Lower lobe of right lung (tissue), 2 donors: ENCODE measurements at regions not wholly inside any gene's neighbourhood (a gene's known extent, or its start where the extent isn't known, plus 50 kb on each side); places are given as distances from the start of the nearest gene placed in this dataset.

Source experiments
- ATAC-seq, 2 donors: fragments of 200-7000 bp; cut with Tn5 transposase; one replicate each; pipeline ENCODE4 v1.9.1; 2020 to 2022; ENCODE audit warnings: mild to moderate bottlenecking in 2 of 2, moderate library complexity in 2 of 2
- DNase-seq: peaks from one replicate; pipeline ENCODE4 v3.0.0-alpha.2; 2020
- H3K27ac ChIP-seq: fragments of 200-600 bp; one replicate; pipeline ENCODE4 v1.8.0; 2022
- H3K27me3 ChIP-seq: fragments of 200-600 bp; one replicate; pipeline ENCODE4 v1.8.0; 2022; ENCODE audit warnings: low read depth
- H3K36me3 ChIP-seq: fragments of 200-600 bp; one replicate; pipeline ENCODE4 v1.8.0; 2022; ENCODE audit warnings: mild to moderate bottlenecking
- H3K4me1 ChIP-seq: fragments of 200-600 bp; one replicate; pipeline ENCODE4 v1.8.0; 2022
- H3K4me3 ChIP-seq: fragments of 200-600 bp; one replicate; pipeline ENCODE4 v1.8.0; 2022; ENCODE audit warnings: mild to moderate bottlenecking
- H3K9me3 ChIP-seq: fragments of 200-600 bp; one replicate; pipeline ENCODE4 v1.8.0; 2022
- intact Hi-C: fragments of 100-400 bp; cut with DNase I; formaldehyde crosslinking; loops from one replicate; pipeline ENCODE4 v1.11.0; 2022
- TF ChIP-seq, protein P1 (sequence below): fragments of 200-600 bp; IDR thresholded peaks from one replicate; pipeline ENCODE4 v1.8.0; 2022; ENCODE audit warnings: antibody characterized with exemption, mild to moderate bottlenecking
- donor health status: DM: no; HTN: yes; CAD: no; lungs with severe emphysema.

DNA sequence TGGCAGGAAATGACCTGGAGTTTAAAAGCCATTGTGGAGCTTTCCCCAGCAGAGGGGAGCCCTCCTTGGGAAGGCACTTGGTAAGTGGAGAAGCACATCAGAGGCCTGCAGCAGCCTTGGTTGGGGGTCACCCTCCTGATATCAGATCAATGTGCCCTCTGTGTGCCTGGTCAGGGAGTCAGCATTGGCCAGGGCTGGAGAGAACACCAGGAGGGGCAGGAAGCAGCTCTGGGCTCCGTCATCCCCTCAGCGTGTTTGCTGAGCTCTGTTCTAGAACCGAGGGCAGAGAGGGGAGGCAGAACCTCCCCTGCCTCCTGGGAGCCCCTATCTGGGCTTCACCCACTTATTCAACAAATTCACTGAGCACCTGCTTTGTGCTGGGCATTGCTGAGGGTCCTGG is 846.0 kb downstream of the TBC1D22A start:
- Histone ChIP-seq H3K27ac (no peak overlapping the region), H3K36me3 (no peaks in the 10 kb centered on the region), H3K27me3 (peaks cover 13% of the 10 kb centered on the region), H3K9me3 (no peaks in the 10 kb centered on the region), H3K4me3 (no peak overlapping the region), H3K4me1 (no peaks in the 10 kb centered on the region)
- DNase-seq (peak; percentile 20), ATAC-seq (no peak)
- TF ChIP-seq, protein P1, sequence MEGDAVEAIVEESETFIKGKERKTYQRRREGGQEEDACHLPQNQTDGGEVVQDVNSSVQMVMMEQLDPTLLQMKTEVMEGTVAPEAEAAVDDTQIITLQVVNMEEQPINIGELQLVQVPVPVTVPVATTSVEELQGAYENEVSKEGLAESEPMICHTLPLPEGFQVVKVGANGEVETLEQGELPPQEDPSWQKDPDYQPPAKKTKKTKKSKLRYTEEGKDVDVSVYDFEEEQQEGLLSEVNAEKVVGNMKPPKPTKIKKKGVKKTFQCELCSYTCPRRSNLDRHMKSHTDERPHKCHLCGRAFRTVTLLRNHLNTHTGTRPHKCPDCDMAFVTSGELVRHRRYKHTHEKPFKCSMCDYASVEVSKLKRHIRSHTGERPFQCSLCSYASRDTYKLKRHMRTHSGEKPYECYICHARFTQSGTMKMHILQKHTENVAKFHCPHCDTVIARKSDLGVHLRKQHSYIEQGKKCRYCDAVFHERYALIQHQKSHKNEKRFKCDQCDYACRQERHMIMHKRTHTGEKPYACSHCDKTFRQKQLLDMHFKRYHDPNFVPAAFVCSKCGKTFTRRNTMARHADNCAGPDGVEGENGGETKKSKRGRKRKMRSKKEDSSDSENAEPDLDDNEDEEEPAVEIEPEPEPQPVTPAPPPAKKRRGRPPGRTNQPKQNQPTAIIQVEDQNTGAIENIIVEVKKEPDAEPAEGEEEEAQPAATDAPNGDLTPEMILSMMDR: no peak
- intact Hi-C loops: no loop called here

GRCh38 chr22:47607486-47607885 is 845.0 kb downstream of the TBC1D22A start:
- Histone ChIP-seq H3K9me3 (no peaks in the 10 kb centered on the region), H3K4me3 (no peak overlapping the region), H3K27ac (no peak overlapping the region), H3K27me3 (peaks cover 13% of the 10 kb centered on the region), H3K36me3 (no peaks in the 10 kb centered on the region), H3K4me1 (no peaks in the 10 kb centered on the region)
- intact Hi-C loops: no loop called here
- ATAC-seq (no peak), DNase-seq (no peak)
- TF ChIP-seq, protein P1: no peak

DNA sequence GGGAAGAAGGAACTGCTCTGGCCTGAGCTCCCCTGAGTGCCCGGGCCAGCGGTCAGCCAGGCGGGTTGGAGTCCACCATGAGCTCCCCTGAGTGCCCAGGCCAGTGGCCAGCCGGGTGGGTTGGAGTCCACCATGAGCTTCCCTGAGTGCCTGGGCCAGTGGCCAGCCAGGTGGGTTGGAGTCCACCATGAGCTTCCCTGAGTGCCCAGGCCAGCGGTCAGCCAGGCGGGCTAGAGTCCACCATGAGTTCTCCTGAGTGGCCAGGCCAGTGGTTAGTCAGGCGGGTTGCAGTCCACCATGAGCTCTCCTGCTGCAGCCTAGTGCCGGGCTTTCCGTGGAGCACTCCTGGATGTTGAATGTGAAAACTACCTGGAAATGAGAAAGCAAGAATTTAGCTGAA is 844.0 kb downstream of the TBC1D22A start:
- Histone ChIP-seq H3K9me3 (no peaks in the 10 kb centered on the region), H3K36me3 (no peaks in the 10 kb centered on the region), H3K27ac (no peak overlapping the region), H3K4me3 (no peak overlapping the region), H3K4me1 (no peaks in the 10 kb centered on the region), H3K27me3 (peaks cover 15% of the 10 kb centered on the region)
- intact Hi-C loops: no loop called here
- ATAC-seq (no peak), DNase-seq (peak; percentile 18)
- TF ChIP-seq, protein P1: no peak

DNA sequence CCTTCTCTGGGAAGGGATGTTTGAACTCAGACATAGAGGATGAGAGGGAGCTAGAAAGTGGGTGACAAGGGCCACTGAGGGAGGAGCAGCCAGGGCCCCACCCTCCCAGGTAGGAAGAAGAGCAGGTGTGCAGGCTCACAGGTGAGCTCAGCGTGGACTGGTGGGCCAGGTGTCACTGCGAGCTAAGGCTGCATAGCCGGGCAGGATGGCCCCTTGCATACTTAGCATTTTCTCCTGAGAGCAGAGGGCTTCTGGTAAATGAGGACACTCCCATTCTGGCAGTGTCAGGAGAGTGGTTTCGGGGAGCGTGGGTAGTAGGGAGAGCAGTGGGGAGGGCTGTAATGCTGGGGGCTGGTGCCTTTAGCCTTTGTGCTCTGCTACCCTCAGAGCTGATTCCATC is 843.4 kb downstream of the TBC1D22A start:
- no peaks in the 10 kb centered on the region for H3K36me3 ChIP-seq
- no peaks in the 10 kb centered on the region for H3K4me1 ChIP-seq
- H3K27ac ChIP-seq: no peak overlapping the region
- intact Hi-C loops: no loop called here
- no peaks in the 10 kb centered on the region for H3K9me3 ChIP-seq
- no peak for ATAC-seq
- H3K4me3 ChIP-seq: no peak overlapping the region
- DNase-seq: peak; percentile 6
- peaks cover 19% of the 10 kb centered on the region for H3K27me3 ChIP-seq
- TF ChIP-seq, protein P1: no peak

- Histone ChIP-seq H3K4me1 (no peaks in the 10 kb centered on the region), H3K27ac (no peak overlapping the region), H3K4me3 (no peak overlapping the region), H3K27me3 (peaks cover 19% of the 10 kb centered on the region), H3K36me3 (no peaks in the 10 kb centered on the region), H3K9me3 (no peaks in the 10 kb centered on the region)
- intact Hi-C loops: no loop called here
- TF ChIP-seq, protein P1: no peak
- ATAC-seq (no peak), DNase-seq (no peak)
Observed at GRCh38 chr22:47605441-47605840, 843.0 kb downstream of the TBC1D22A start.

DNA sequence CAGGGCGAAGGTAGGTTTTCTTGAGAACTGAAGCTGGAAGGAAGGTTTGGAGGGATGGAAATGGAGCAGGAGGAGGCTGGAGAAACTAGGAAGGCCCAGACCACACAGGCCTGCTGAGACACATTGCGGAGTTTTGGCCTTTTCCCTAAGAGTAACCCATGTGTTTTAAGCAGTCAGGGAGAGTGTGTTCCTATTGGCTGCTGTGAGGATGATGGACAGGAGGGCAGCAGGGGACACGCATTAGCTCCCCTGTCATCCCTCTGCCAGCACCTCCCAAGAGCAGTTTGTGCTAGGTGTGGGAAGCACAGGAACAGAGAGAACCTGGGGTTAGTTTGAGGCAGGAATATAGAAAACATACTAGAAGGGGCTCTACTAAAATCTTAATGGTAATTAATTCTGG is 842.1 kb downstream of the TBC1D22A start:
- H3K9me3 ChIP-seq: no peaks in the 10 kb centered on the region
- H3K4me3 ChIP-seq: no peak overlapping the region
- DNase-seq (no peak), ATAC-seq (no peak)
- no peaks in the 10 kb centered on the region for H3K36me3 ChIP-seq
- intact Hi-C loops: no loop called here
- TF ChIP-seq, protein P1: no peak
- no peak overlapping the region for H3K27ac ChIP-seq
- peaks cover 19% of the 10 kb centered on the region for H3K27me3 ChIP-seq
- no peaks in the 10 kb centered on the region for H3K4me1 ChIP-seq
